Panc1 (cell line): ENCODE measurements at regions not wholly inside any gene's neighbourhood (a gene's known extent, or its start where the extent isn't known, plus 50 kb on each side); places are given as distances from the start of the nearest gene placed in this dataset.

ENCODE experiments used
- ATAC-seq: fragments of 200-7000 bp; cut with Tn5 transposase; 2 replicates; pipeline ENCODE4 v1.9.1; 2020; ENCODE audit warnings: mild to moderate bottlenecking, moderate library complexity
- BruUV-seq: library from RNA; stranded (reverse); fragments of 400-500 nt; replicated peaks from 2 replicates; lab custom pipeline; 2021; lab: Mats Ljungman, UMichigan
- CTCF ChIA-PET: fragments of 300-600 bp; sonication (Branson Sonifier 250); formaldehyde crosslinking; loops from one replicate; lab custom pipeline; 2022; ENCODE audit warnings: antibody characterized with exemption; lab: Charles Lee
- POLR2A ChIA-PET: fragments of 300-600 bp; sonication (Branson Sonifier 250); formaldehyde crosslinking; loops from one replicate; lab custom pipeline; 2022; ENCODE audit warnings: antibody characterized with exemption; lab: Charles Lee
- DNase-seq: peaks from one replicate; pipeline ENCODE4 v3.0.0-alpha.2; 2010; ENCODE audit warnings: low read depth, low spot score
- H3K27ac ChIP-seq: 2 replicates; pipeline ENCODE4 v1.5.1; 2011; ENCODE audit warnings: mild to moderate bottlenecking, low read length, inconsistent platforms
- H3K27me3 ChIP-seq: fragments of 200-500 bp; sonication (Bioruptor generic); 2 replicates; pipeline ENCODE4 v1.6.0; 2014; ENCODE audit warnings: low read length, inconsistent platforms; ENCODE audit not compliant: control insufficient read depth, insufficient read depth
- H3K36me3 ChIP-seq: fragments of 200-500 bp; sonication (Bioruptor generic); 2 replicates; pipeline ENCODE4 v1.5.1; 2014; ENCODE audit warnings: inconsistent platforms, mild to moderate bottlenecking, low read length, moderate library complexity; ENCODE audit not compliant: control insufficient read depth, insufficient read depth
- H3K4me1 ChIP-seq: 2 replicates; pipeline ENCODE4 v1.5.1; 2011; ENCODE audit warnings: inconsistent platforms, mild to moderate bottlenecking, low read length, moderate library complexity; ENCODE audit not compliant: control insufficient read depth, insufficient read depth
- H3K4me3 ChIP-seq, 2 experiments: 2 replicates each; pipeline ENCODE4 v1.5.1; 2011 to 2012; ENCODE audit warnings: low read depth in 2 of 2, low read length in 2 of 2, mild to moderate bottlenecking in 2 of 2, inconsistent platforms in 1 of 2, moderate library complexity in 1 of 2
- H3K9me3 ChIP-seq: fragments of 200-500 bp; sonication (Bioruptor generic); 2 replicates; pipeline ENCODE4 v1.5.1; 2014; ENCODE audit warnings: low read depth, mild to moderate bottlenecking, inconsistent platforms, low read length, moderate library complexity; ENCODE audit not compliant: control insufficient read depth, insufficient read depth
- POLR2AphosphoS5 ChIP-seq: IDR thresholded peaks from 2 replicates; pipeline ENCODE4 v1.6.1; 2012; ENCODE audit warnings: mild to moderate bottlenecking, low read depth, low read length, moderate library complexity
- REST ChIP-seq, 2 experiments: IDR thresholded peaks; 2 replicates each; pipeline ENCODE4 v1.6.1; 2011 to 2012; ENCODE audit warnings: low read depth in 2 of 2, control low read depth in 1 of 2, low read length in 1 of 2, mild to moderate bottlenecking in 1 of 2, moderate library complexity in 1 of 2; ENCODE audit not compliant: insufficient read depth in 1 of 2
- SIN3A ChIP-seq: IDR thresholded peaks from 2 replicates; pipeline ENCODE4 v1.6.1; 2012; ENCODE audit warnings: low read depth, mild to moderate bottlenecking, low read length, moderate library complexity, borderline replicate concordance; ENCODE audit not compliant: insufficient read depth
- TCF7L2 ChIP-seq: IDR thresholded peaks from 2 replicates; pipeline ENCODE4 v1.6.1; 2011; ENCODE audit warnings: mild to moderate bottlenecking, low read depth, low read length, inconsistent platforms
- in situ Hi-C: cut with HindIII; loops from 2 replicates; pipeline ENCODE4 v1.10.0; 2016; ENCODE audit warnings: low sequenced_read_pairs, low pct_unique_long_range_greater_than_20kb
- intact Hi-C: fragments of 100-400 bp; cut with micrococcal nuclease; formaldehyde crosslinking; loops from one replicate; pipeline ENCODE4 v1.10.0; 2022; ENCODE audit not compliant: unreplicated experiment
- TF ChIP-seq, protein P1 (sequence below): fragments of 450-650 bp; IDR thresholded peaks from 2 replicates; pipeline ENCODE4 v1.5.1; 2017; ENCODE audit warnings: mild to moderate bottlenecking

DNA sequence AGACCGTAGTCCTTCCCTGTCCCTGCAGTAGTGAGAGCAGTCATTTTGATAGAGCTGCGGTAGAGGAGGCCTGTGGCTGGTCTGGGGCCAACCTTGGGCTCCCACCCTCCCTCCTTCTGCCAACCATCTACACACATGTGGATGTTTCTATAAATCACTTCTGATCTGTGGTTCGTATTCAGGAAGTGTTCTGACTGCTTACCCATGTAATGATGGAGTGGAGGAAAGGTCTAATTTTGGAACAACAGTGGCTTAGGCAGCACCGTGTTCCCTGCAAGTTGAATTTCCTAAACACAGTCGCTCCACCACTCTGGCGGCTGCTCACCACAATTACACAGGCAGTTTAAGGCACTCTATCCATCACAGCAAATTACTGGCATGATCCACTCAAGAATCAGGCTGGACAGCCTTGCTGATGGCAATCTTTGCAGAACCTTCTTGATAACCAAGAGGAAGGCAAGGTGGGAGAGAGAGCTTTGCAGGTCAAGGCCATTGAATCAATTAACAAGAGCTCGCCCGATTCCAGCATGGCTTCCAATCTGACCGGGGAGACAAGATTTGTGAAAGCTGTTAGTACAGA lies 104.7 kb upstream of the VEPH1 start:
- Histone ChIP-seq H3K4me1 (no peaks in the 10 kb centered on the region), H3K27me3 (no peaks in the 10 kb centered on the region; the same call in 1 of the 2 replicates), H3K36me3 (no peaks in the 10 kb centered on the region), H3K4me3 (no peak overlapping the region), H3K9me3 (no peaks in the 10 kb centered on the region), H3K27ac (no peak overlapping the region)
- TF ChIP-seq POLR2AphosphoS5 (no peak), REST (IDR thresholded peaks at IDR 0.05; ENCODE audit: insufficient read depth in 1 of 2, low read depth in 2 of 2, low read length in 1 of 2) (no peak), TCF7L2 (no peak), SIN3A (no peak)
- TF ChIP-seq, protein P1, sequence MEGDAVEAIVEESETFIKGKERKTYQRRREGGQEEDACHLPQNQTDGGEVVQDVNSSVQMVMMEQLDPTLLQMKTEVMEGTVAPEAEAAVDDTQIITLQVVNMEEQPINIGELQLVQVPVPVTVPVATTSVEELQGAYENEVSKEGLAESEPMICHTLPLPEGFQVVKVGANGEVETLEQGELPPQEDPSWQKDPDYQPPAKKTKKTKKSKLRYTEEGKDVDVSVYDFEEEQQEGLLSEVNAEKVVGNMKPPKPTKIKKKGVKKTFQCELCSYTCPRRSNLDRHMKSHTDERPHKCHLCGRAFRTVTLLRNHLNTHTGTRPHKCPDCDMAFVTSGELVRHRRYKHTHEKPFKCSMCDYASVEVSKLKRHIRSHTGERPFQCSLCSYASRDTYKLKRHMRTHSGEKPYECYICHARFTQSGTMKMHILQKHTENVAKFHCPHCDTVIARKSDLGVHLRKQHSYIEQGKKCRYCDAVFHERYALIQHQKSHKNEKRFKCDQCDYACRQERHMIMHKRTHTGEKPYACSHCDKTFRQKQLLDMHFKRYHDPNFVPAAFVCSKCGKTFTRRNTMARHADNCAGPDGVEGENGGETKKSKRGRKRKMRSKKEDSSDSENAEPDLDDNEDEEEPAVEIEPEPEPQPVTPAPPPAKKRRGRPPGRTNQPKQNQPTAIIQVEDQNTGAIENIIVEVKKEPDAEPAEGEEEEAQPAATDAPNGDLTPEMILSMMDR: no peak
- ChIA-PET CTCF (interaction anchor here (0.9 kb wide), 1 partner anchor 14 kb away, joined by 3 read pairs; no protein-coding TSS in a partner anchor), POLR2A (no interaction called here)
- in situ Hi-C loops: no loop called here
- DNase-seq: no peak
- no peak for ATAC-seq
- intact Hi-C loops: no loop called here
- BruUV-seq: no TSS peak

- DNase-seq (no peak), ATAC-seq (no peak)
- POLR2A ChIA-PET: interaction anchor here (0.6 kb wide), 1 partner anchor 830 kb away, joined by 3 read pairs; no protein-coding TSS in a partner anchor
- Histone ChIP-seq H3K4me1 (no peaks in the 10 kb centered on the region), H3K9me3 (no peaks in the 10 kb centered on the region), H3K27ac (no peak overlapping the region), H3K27me3 (no peaks in the 10 kb centered on the region; the same call in 1 of the 2 replicates), H3K36me3 (no peaks in the 10 kb centered on the region), H3K4me3 (no peak overlapping the region)
- TF ChIP-seq POLR2AphosphoS5 (no peak), SIN3A (no peak), REST (IDR thresholded peaks at IDR 0.05; ENCODE audit: insufficient read depth in 1 of 2, low read depth in 2 of 2, low read length in 1 of 2) (no peak), TCF7L2 (no peak)
- TF ChIP-seq, protein P1: peak; percentile 54
- intact Hi-C loops (no loop called here), in situ Hi-C loops (no loop called here)
- CTCF ChIA-PET: interaction anchor here (0.7 to 1.2 kb wide), 6 partner anchors 9 to 1182 kb away, joined by 3 to 6 read pairs (median 3); no protein-coding TSS in a partner anchor
- no TSS peak for BruUV-seq
Observed at GRCh38 chr3:157606852-157607197, 103.6 kb upstream of the VEPH1 start.
